Endodermal cell (in vitro differentiated cells): ENCODE measurements at regions not wholly inside any gene's neighbourhood (a gene's known extent, or its start where the extent isn't known, plus 50 kb on each side); places are given as distances from the start of the nearest gene placed in this dataset.

Source experiments
- DNase-seq: peaks from one replicate; pipeline ENCODE4 v3.0.0-alpha.2; 2017
- H3K27ac ChIP-seq: 2 replicates; pipeline ENCODE4 v1.5.1; 2013; ENCODE audit warnings: mild to moderate bottlenecking, low read depth, low read length, moderate library complexity
- H3K27me3 ChIP-seq: 2 replicates; pipeline ENCODE4 v1.6.1; 2013; ENCODE audit warnings: mild to moderate bottlenecking, low read length, moderate library complexity; ENCODE audit not compliant: insufficient read depth, control insufficient read depth, poor library complexity, severe bottlenecking
- H3K36me3 ChIP-seq: 2 replicates; pipeline ENCODE4 v1.7.0; 2013; ENCODE audit warnings: mild to moderate bottlenecking, low read length, moderate library complexity; ENCODE audit not compliant: control insufficient read depth, insufficient read depth
- H3K4me1 ChIP-seq: one replicate; pipeline ENCODE4 v1.7.0; 2013; ENCODE audit warnings: low read length; ENCODE audit not compliant: control insufficient read depth, insufficient read depth
- H3K4me3 ChIP-seq: 2 replicates; pipeline ENCODE4 v1.5.1; 2013; ENCODE audit warnings: mild to moderate bottlenecking, low read length, moderate library complexity
- H3K9ac ChIP-seq: 2 replicates; pipeline ENCODE4 v1.6.1; 2013; ENCODE audit warnings: mild to moderate bottlenecking, low read length, moderate library complexity; ENCODE audit not compliant: poor library complexity, severe bottlenecking; ENCODE audit errors: extremely low read depth
- H3K9me3 ChIP-seq: 2 replicates; pipeline ENCODE4 v1.6.1; 2013; ENCODE audit warnings: mild to moderate bottlenecking, low read length, moderate library complexity; ENCODE audit not compliant: control insufficient read depth
- H3K27ac Mint-ChIP-seq: 2 replicates; pipeline ENCODE4 v1.8.0; 2020; ENCODE audit warnings: mixed read lengths
- H3K27me3 Mint-ChIP-seq: 2 replicates; pipeline ENCODE4 v1.8.0; 2021; ENCODE audit warnings: mild to moderate bottlenecking, mixed read lengths; ENCODE audit not compliant: insufficient read depth
- H3K36me3 Mint-ChIP-seq: 2 replicates; pipeline ENCODE4 v1.8.0; 2020; ENCODE audit warnings: low read depth, mixed read lengths
- H3K4me1 Mint-ChIP-seq: 2 replicates; pipeline ENCODE4 v1.8.0; 2020; ENCODE audit warnings: mixed read lengths
- H3K4me3 Mint-ChIP-seq: 2 replicates; pipeline ENCODE4 v1.8.0; 2020; ENCODE audit warnings: mild to moderate bottlenecking, moderate library complexity, mixed read lengths
- H3K9me3 Mint-ChIP-seq: 2 replicates; pipeline ENCODE4 v1.8.0; 2020; ENCODE audit warnings: mild to moderate bottlenecking, mixed read lengths
- CTCF ChIP-seq: fragments of 200-600 bp; sonication (generic); conservative IDR thresholded peaks from 2 replicates; pipeline ENCODE4 v1.5.0; 2021; ENCODE audit warnings: antibody characterized with exemption, mild to moderate bottlenecking
- WGBS, 2 experiments: methylation state at CpG; one replicate each; pipeline versions ENCODE4 v1.1.5 to v1.1.7; 2013; ENCODE audit warnings: missing lambda C conversion rate in 2 of 2, mixed read lengths in 1 of 2; ENCODE audit not compliant: insufficient coverage in 1 of 2, insufficient read length in 1 of 2; 5-methylcytosine and 5-hydroxymethylcytosine counted together

GRCh38 chr3:1902416-1902815 lies 196.2 kb upstream of the CNTN4 start:
- Histone ChIP-seq H3K4me3 (no peak overlapping the region), H3K27ac (no peak overlapping the region), H3K9ac (no peak overlapping the region), H3K27me3 (no peaks in the 10 kb centered on the region), H3K9me3 (peaks cover 22% of the 10 kb centered on the region), H3K36me3 (no peaks in the 10 kb centered on the region), H3K4me1 (no peaks in the 10 kb centered on the region)
- Mint-ChIP-seq H3K27ac (no peak overlapping the region), H3K36me3 (no peaks in the 10 kb centered on the region), H3K4me1 (peaks cover 21% of the 10 kb centered on the region), H3K9me3 (no peaks in the 10 kb centered on the region), H3K4me3 (no peak overlapping the region), H3K27me3 (peaks cover 2% of the 10 kb centered on the region)
- DNase-seq = no peak
- WGBS, 2 experiments = 91 to 100% methylated on average over 1 to 4 of the region's 4 CpGs
- TF ChIP-seq CTCF = no peak

GRCh38 chr3:1903111-1903510 lies 195.6 kb upstream of the CNTN4 start:
- Histone ChIP-seq H3K9ac (no peak overlapping the region), H3K9me3 (peaks cover 20% of the 10 kb centered on the region), H3K4me3 (no peak overlapping the region), H3K4me1 (no peaks in the 10 kb centered on the region), H3K36me3 (no peaks in the 10 kb centered on the region), H3K27ac (no peak overlapping the region), H3K27me3 (no peaks in the 10 kb centered on the region)
- no peak overlapping the region for H3K27ac Mint-ChIP-seq
- H3K36me3 Mint-ChIP-seq = no peaks in the 10 kb centered on the region
- H3K27me3 Mint-ChIP-seq = peaks cover 2% of the 10 kb centered on the region
- no peak for DNase-seq
- 84 to 88% methylated on average over 1 to 3 of the region's 3 CpGs for WGBS, 2 experiments
- TF ChIP-seq CTCF = no peak
- peaks cover 16% of the 10 kb centered on the region for H3K4me1 Mint-ChIP-seq
- H3K4me3 Mint-ChIP-seq = no peak overlapping the region
- H3K9me3 Mint-ChIP-seq = no peaks in the 10 kb centered on the region

GRCh38 chr3:1907911-1908310 lies 190.8 kb upstream of the CNTN4 start:
- 89% methylated on average over 2 of the region's 2 CpGs; no CpG with 5 or more reads in 1 of the 2 experiments for WGBS, 2 experiments
- peaks cover 5% of the 10 kb centered on the region for H3K27me3 Mint-ChIP-seq
- no peak overlapping the region for H3K4me3 Mint-ChIP-seq
- no peak for TF ChIP-seq CTCF
- H3K27ac Mint-ChIP-seq = no peak overlapping the region
- Histone ChIP-seq H3K4me1 (no peaks in the 10 kb centered on the region), H3K27me3 (no peaks in the 10 kb centered on the region), H3K27ac (no peak overlapping the region), H3K36me3 (no peaks in the 10 kb centered on the region), H3K9ac (no peak overlapping the region), H3K9me3 (peaks cover 25% of the 10 kb centered on the region), H3K4me3 (no peak overlapping the region)
- no peaks in the 10 kb centered on the region for H3K4me1 Mint-ChIP-seq
- H3K36me3 Mint-ChIP-seq = no peaks in the 10 kb centered on the region
- no peak for DNase-seq
- H3K9me3 Mint-ChIP-seq = no peaks in the 10 kb centered on the region
